ENCODE measurements at regions not wholly inside any gene's neighbourhood (a gene's known extent, or its start where the extent isn't known, plus 50 kb on each side); places are given as distances from the start of the nearest gene placed in this dataset.
"Not testable (repeated sequence)": the region's sequence is repeated elsewhere in the genome, so short reads cannot be mapped to it uniquely, and the experiment has no call there.

GRCh38 chr10:118805146-118805545 lies 50.4 kb upstream of the CACUL1 start:
- DNase-seq, result no peak

- DNase-seq, result no peak
Measured at GRCh38 chr10:118807512-118808305, 52.9 kb upstream of the CACUL1 start.

- DNase-seq, result no peak
Measured at GRCh38 chr10:118808601-118809356, 54.0 kb upstream of the CACUL1 start.

- no peak for DNase-seq
Measured at GRCh38 chr10:118809357-118810220, 54.8 kb upstream of the CACUL1 start.

GRCh38 chr10:118810796-118811505 lies 56.2 kb upstream of the CACUL1 start:
- DNase-seq, result no peak

GRCh38 chr10:118811675-118812392 lies 57.1 kb upstream of the CACUL1 start:
- no peak for DNase-seq

- no peak for DNase-seq
Measured at GRCh38 chr10:118812393-118812740, 57.6 kb upstream of the CACUL1 start.

GRCh38 chr10:118813001-118813400 lies 58.2 kb upstream of the CACUL1 start:
- DNase-seq, result not testable (repeated sequence)

GRCh38 chr10:118816471-118817168 lies 61.9 kb upstream of the CACUL1 start:
- no peak for DNase-seq

GRCh38 chr10:118817328-118818068 lies 62.7 kb upstream of the CACUL1 start:
- no peak for DNase-seq

- no peak for DNase-seq
Measured at GRCh38 chr10:118818621-118819221, 64.0 kb upstream of the CACUL1 start.

GRCh38 chr10:118820326-118821116 lies 65.8 kb upstream of the CACUL1 start:
- DNase-seq, result no peak

- DNase-seq, result no peak
Measured at GRCh38 chr10:118823256-118823907, 68.6 kb upstream of the CACUL1 start.

- no peak for DNase-seq
Measured at GRCh38 chr10:118827053-118827452, 72.3 kb upstream of the CACUL1 start.

GRCh38 chr10:118827466-118828155 lies 72.8 kb upstream of the CACUL1 start:
- no peak for DNase-seq

- DNase-seq, result peak; percentile 12
Measured at GRCh38 chr10:118832241-118832651, 77.5 kb upstream of the CACUL1 start.

GRCh38 chr10:118834370-118834769 lies 79.6 kb upstream of the CACUL1 start:
- not testable (repeated sequence) for DNase-seq

- DNase-seq, result no peak
Measured at GRCh38 chr10:118835682-118836326, 81.0 kb upstream of the CACUL1 start.

All from RPMI8226 (cell line).